Heart right ventricle (tissue), 16 donors: ENCODE measurements at regions not wholly inside any gene's neighbourhood (a gene's known extent, or its start where the extent isn't known, plus 50 kb on each side); places are given as distances from the start of the nearest gene placed in this dataset.

Experiments
- ATAC-seq, 8 donors: fragments of 200-7000 bp; cut with Tn5 transposase; one replicate each; pipeline ENCODE4 v1.9.1; 2020; ENCODE audit warnings: mild to moderate bottlenecking in 8 of 8, moderate library complexity in 8 of 8, moderate number of reproducible peaks in 1 of 8
- DNase-seq, 2 donors: peaks; one replicate each; pipeline ENCODE4 v3.0.0-alpha.2; 2020
- H3K27ac ChIP-seq, 10 donors: fragments of 200-600 bp; sonication (generic) in 2 of 10; one replicate each; pipeline versions ENCODE4 v1.5.0 to v1.8.0; 2020 to 2022; ENCODE audit warnings: mild to moderate bottlenecking in 3 of 10
- H3K27me3 ChIP-seq, 7 donors: fragments of 200-600 bp; one replicate each; pipeline ENCODE4 v1.8.0; 2021 to 2022; ENCODE audit warnings: mild to moderate bottlenecking in 2 of 7
- H3K36me3 ChIP-seq, 9 donors: fragments of 200-600 bp; sonication (generic) in 1 of 9; one replicate each; pipeline versions ENCODE4 v1.5.0 to v1.8.0; 2020 to 2022; ENCODE audit warnings: mild to moderate bottlenecking in 2 of 9
- H3K4me1 ChIP-seq, 9 donors: fragments of 200-600 bp; sonication (generic) in 1 of 9; one replicate each; pipeline versions ENCODE4 v1.5.0 to v1.8.0; 2020 to 2022; ENCODE audit warnings: mild to moderate bottlenecking in 4 of 9
- H3K4me3 ChIP-seq, 10 donors: fragments of 200-600 bp; sonication (generic) in 2 of 10; one replicate each; pipeline versions ENCODE4 v1.5.0 to v1.8.0; 2020 to 2022; ENCODE audit warnings: mild to moderate bottlenecking in 7 of 10, moderate library complexity in 2 of 10
- H3K9me3 ChIP-seq, 11 donors: fragments of 200-600 bp in 10 of 11; sonication (generic) in 2 of 11; one replicate each; pipeline versions ENCODE4 v1.5.0 to v1.8.0; 2013 to 2022; ENCODE audit warnings: mild to moderate bottlenecking in 2 of 11, control low read depth in 1 of 11, moderate library complexity in 1 of 11
- CTCF ChIP-seq, 9 donors: fragments of 200-600 bp; sonication (generic) in 2 of 9; IDR thresholded peaks; one replicate each; pipeline versions ENCODE4 v1.5.0 to v1.8.0; 2021 to 2022; ENCODE audit warnings: antibody characterized with exemption in 9 of 9, mild to moderate bottlenecking in 5 of 9, moderate library complexity in 1 of 9
- WGBS, 2 donors: extraction: QIAGEN DNeasy Blood & Tissue Kit; methylation state at CpG; one replicate each; pipeline ENCODE4 v1.1.7; 2013; ENCODE audit warnings: inconsistent platforms in 1 of 2; 5-methylcytosine and 5-hydroxymethylcytosine counted together
- intact Hi-C, 10 donors: fragments of 100-400 bp; cut with DNase I; formaldehyde crosslinking; loops; one replicate each; pipeline versions ENCODE4 v1.11.1 to v1.14.2; 2022
- donor health status: Arrhythmogenic right ventricular cardiomyopathy.
- donor health status: ischemic (EF 13 %, LVEDD 7.1; RV severe dilation, severe dysfunction).
- donor health status: healthy with polysubstance abuse.
- donor health status: DM: no; HTN: yes; CAD: no.
- donor health status: DM: no; HTN: no; CAD: no.
- donor health status: ischemic (EF 25% LVEDD 6.9; RV normal size, moderate dysfunction).
- donor health status: ischemic (EF 25% LVEDD 5.7; RV mildly dilated, moderate dysfunction).
- donor health status: healthy.
- donor health status: DM: yes; HTN: yes; CAD: no.
- donor health status: Ischemic cardiomyopathy.
- donor health status: ischemic (EF 35%, LVEDD 5.7; RV mildly dilated, moderate dysfunction).
- donor health status: nonischemic (EF 11% LVEDD 7.7; RV severe dilation, severe dysfunction).
- donor health status: DM: yes; HTN: yes; CAD: no.
- donor health status: PGD.
- donor health status: ischemic (EF 29% LVEDD 5.4; RV normal size, mild dysfunction).
- donor health status: nonischemic (EF 23%, LVEDD 6.1; RV moderate dilation, normal function).

- TF ChIP-seq CTCF (IDR thresholded peaks at IDR 0.05): no peak
- no peak for ATAC-seq
- H3K4me1 ChIP-seq: peaks cover 0 to 12% (median 0%) of the 10 kb centered on the region in 9 donors
- WGBS, 2 donors: 90 to 95% methylated on average over 1 of the region's 1 CpG
- H3K27ac ChIP-seq: peak overlapping the region in 1 of 10 donors; percentile 3
- no peaks in the 10 kb centered on the region for H3K27me3 ChIP-seq
- H3K4me3 ChIP-seq: no peak overlapping the region
- H3K9me3 ChIP-seq: no peaks in the 10 kb centered on the region
- DNase-seq: no peak
- intact Hi-C loops: no loop called here
- H3K36me3 ChIP-seq: no peaks in the 10 kb centered on the region
These were observed 187.9 kb upstream of the ELL2 start for GRCh38 chr5:96149546-96149945.

GRCh38 chr5:96149021-96149420, 187.4 kb upstream of the ELL2 start:
- 81 to 84% methylated on average over 2 of the region's 2 CpGs for WGBS, 2 donors
- no peak for DNase-seq
- TF ChIP-seq CTCF (IDR thresholded peaks at IDR 0.05): no peak
- intact Hi-C loops: no loop called here
- H3K9me3 ChIP-seq: no peaks in the 10 kb centered on the region
- H3K36me3 ChIP-seq: no peaks in the 10 kb centered on the region
- H3K27me3 ChIP-seq: no peaks in the 10 kb centered on the region
- peaks cover 0 to 12% (median 0%) of the 10 kb centered on the region in 9 donors for H3K4me1 ChIP-seq
- H3K4me3 ChIP-seq: no peak overlapping the region
- no peak for ATAC-seq
- H3K27ac ChIP-seq: no peak overlapping the region

GRCh38 chr5:96148376-96148775, 186.7 kb upstream of the ELL2 start:
- intact Hi-C loops: no loop called here
- 89 to 95% methylated on average over 4 of the region's 4 CpGs for WGBS, 2 donors
- Histone ChIP-seq H3K9me3 (no peaks in the 10 kb centered on the region), H3K4me3 (no peak overlapping the region), H3K27ac (no peak overlapping the region), H3K4me1 (peaks cover 0 to 12% (median 0%) of the 10 kb centered on the region in 9 donors), H3K36me3 (no peaks in the 10 kb centered on the region), H3K27me3 (no peaks in the 10 kb centered on the region)
- no peak for DNase-seq
- no peak for ATAC-seq
- no peak for TF ChIP-seq CTCF (IDR thresholded peaks at IDR 0.05)

GRCh38 chr5:96147866-96148265, 186.2 kb upstream of the ELL2 start:
- Histone ChIP-seq H3K4me1 (peaks cover 0 to 18% (median 0%) of the 10 kb centered on the region in 9 donors), H3K4me3 (no peak overlapping the region), H3K27me3 (no peaks in the 10 kb centered on the region), H3K27ac (no peak overlapping the region), H3K9me3 (no peaks in the 10 kb centered on the region), H3K36me3 (no peaks in the 10 kb centered on the region)
- ATAC-seq (no peak), DNase-seq (no peak)
- 96% methylated on average over 2 of the region's 2 CpGs for WGBS, 2 donors
- TF ChIP-seq CTCF (IDR thresholded peaks at IDR 0.05): no peak
- intact Hi-C loops: no loop called here
